Colon (tissue), 2 donors: ENCODE measurements at regions not wholly inside any gene's neighbourhood (a gene's known extent, or its start where the extent isn't known, plus 50 kb on each side); places are given as distances from the start of the nearest gene placed in this dataset.
"Not testable (repeated sequence)": the region's sequence is repeated elsewhere in the genome, so short reads cannot be mapped to it uniquely, and the experiment has no call there.

ENCODE experiments used
- FAIRE-seq: peaks from 2 replicates; lab custom pipeline; 2012; peaks lifted over from hg19 to GRCh38; lab: Jason Lieb, UNC
- donor health status: control.
- donor health status: control.

GRCh38 chr5:165000479-165001190, 1495.2 kb downstream of the MAT2B start:
- FAIRE-seq: no peak

- FAIRE-seq: no peak
Measured at GRCh38 chr5:165003283-165003682, 1497.9 kb downstream of the MAT2B start.

- FAIRE-seq: no peak
Measured at GRCh38 chr5:165004175-165004574, 1498.8 kb downstream of the MAT2B start.

GRCh38 chr5:165014439-165014838, 1509.0 kb downstream of the MAT2B start:
- no peak for FAIRE-seq

GRCh38 chr5:165015126-165015525, 1509.7 kb downstream of the MAT2B start:
- FAIRE-seq: no peak

- no peak for FAIRE-seq
Measured at GRCh38 chr5:165015547-165015946, 1510.1 kb downstream of the MAT2B start.

- no peak for FAIRE-seq
Measured at GRCh38 chr5:165026971-165027370, 1521.6 kb downstream of the MAT2B start.

- no peak for FAIRE-seq
Measured at GRCh38 chr5:165028356-165028755, 1522.9 kb downstream of the MAT2B start.

- no peak for FAIRE-seq
Measured at GRCh38 chr5:165029099-165029870, 1523.9 kb downstream of the MAT2B start.

GRCh38 chr5:165030971-165031370, 1525.6 kb downstream of the MAT2B start:
- FAIRE-seq: no peak

GRCh38 chr5:165031371-165031770, 1526.0 kb downstream of the MAT2B start:
- no peak for FAIRE-seq

GRCh38 chr5:165035520-165035919, 1530.1 kb downstream of the MAT2B start:
- no peak for FAIRE-seq

- no peak for FAIRE-seq
Measured at GRCh38 chr5:165039748-165040147, 1534.3 kb downstream of the MAT2B start.

GRCh38 chr5:165045941-165046340, 1540.5 kb downstream of the MAT2B start:
- FAIRE-seq: not testable (repeated sequence)

- FAIRE-seq: no peak
Measured at GRCh38 chr5:165055476-165055875, 1550.1 kb downstream of the MAT2B start.

- no peak for FAIRE-seq
Measured at GRCh38 chr5:165057145-165057544, 1551.7 kb downstream of the MAT2B start.

GRCh38 chr5:165066751-165067385, 1561.4 kb downstream of the MAT2B start:
- no peak for FAIRE-seq

- no peak for FAIRE-seq
Measured at GRCh38 chr5:165076686-165077085, 1571.3 kb downstream of the MAT2B start.

GRCh38 chr5:165079389-165079788, 1574.0 kb downstream of the MAT2B start:
- no peak for FAIRE-seq

- FAIRE-seq: no peak
Measured at GRCh38 chr5:165083394-165083793, 1578.0 kb downstream of the MAT2B start.

- no peak for FAIRE-seq
Measured at GRCh38 chr5:165086465-165086864, 1581.0 kb downstream of the MAT2B start.

- FAIRE-seq: peak; percentile 57
Measured at GRCh38 chr5:165094782-165095181, 1589.4 kb downstream of the MAT2B start.

GRCh38 chr5:165101709-165102108, 1596.3 kb downstream of the MAT2B start:
- no peak for FAIRE-seq
